ENCODE measurements at regions not wholly inside any gene's neighbourhood (a gene's known extent, or its start where the extent isn't known, plus 50 kb on each side); places are given as distances from the start of the nearest gene placed in this dataset.

DNA sequence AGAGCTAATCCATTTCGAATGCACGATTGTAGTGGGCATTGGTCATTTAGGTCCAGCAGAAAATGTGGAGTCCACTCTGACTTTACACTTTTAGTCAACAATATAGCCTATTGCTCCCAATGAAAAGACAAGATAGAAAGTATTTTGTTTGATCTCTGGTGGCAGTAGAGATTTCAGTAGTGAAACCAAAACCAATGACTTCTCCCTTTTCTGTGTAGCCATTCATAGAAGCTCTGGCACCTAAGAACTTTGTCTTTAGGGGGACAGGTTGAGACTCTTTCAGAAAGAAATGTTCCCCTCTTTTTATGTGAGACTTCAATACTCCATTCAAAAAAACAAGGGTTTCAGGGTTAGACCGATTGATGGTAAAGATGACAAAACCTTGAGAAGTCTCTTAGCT, 510.8 kb upstream of the POU3F2 start:
- TF ChIP-seq POLR2A (IDR thresholded peaks at IDR 0.05): no peak
- no peaks in the 10 kb centered on the region for H3K4me1 ChIP-seq
- H3K27me3 ChIP-seq: no peaks in the 10 kb centered on the region
- DNase-seq (no peak), ATAC-seq (no peak)
- no peaks in the 10 kb centered on the region for H3K36me3 ChIP-seq
- 51 to 58% (median 53%) methylated on average over 3 of the region's 3 CpGs for WGBS, 4 donors
- no peak overlapping the region for H3K27ac ChIP-seq
- no peaks in the 10 kb centered on the region for H3K9me3 ChIP-seq
- no peak overlapping the region for H3K4me3 ChIP-seq
- intact Hi-C loops (cut with DNase I): no loop called here

DNA sequence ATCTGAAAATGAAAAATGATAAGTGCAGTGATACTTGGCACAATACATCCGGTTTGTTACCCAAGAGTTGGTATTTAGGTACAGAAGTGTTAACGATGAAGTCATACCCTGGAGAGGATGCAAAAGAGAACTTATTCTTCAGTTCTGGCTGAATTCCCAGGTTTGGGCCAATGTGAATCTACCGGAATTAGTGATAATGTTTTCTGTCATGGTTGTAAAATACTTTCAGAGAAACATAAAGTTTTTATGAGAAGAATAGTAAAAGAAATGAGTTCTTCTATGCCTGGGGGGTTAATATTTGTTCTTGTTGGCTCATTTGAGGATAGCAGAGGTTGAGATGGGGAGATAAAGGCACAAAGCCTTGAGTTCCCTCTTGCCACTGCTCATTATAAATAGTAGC, 509.9 kb upstream of the POU3F2 start:
- intact Hi-C loops (cut with DNase I): no loop called here
- no peak overlapping the region for H3K4me3 ChIP-seq
- H3K36me3 ChIP-seq: no peaks in the 10 kb centered on the region
- H3K27ac ChIP-seq: no peak overlapping the region
- H3K4me1 ChIP-seq: no peaks in the 10 kb centered on the region
- no peaks in the 10 kb centered on the region for H3K9me3 ChIP-seq
- 38 to 53% (median 47%) methylated on average over 3 of the region's 3 CpGs for WGBS, 4 donors
- no peak for ATAC-seq
- no peak for DNase-seq
- no peak for TF ChIP-seq POLR2A (IDR thresholded peaks at IDR 0.05)
- TF ChIP-seq, protein P1, sequence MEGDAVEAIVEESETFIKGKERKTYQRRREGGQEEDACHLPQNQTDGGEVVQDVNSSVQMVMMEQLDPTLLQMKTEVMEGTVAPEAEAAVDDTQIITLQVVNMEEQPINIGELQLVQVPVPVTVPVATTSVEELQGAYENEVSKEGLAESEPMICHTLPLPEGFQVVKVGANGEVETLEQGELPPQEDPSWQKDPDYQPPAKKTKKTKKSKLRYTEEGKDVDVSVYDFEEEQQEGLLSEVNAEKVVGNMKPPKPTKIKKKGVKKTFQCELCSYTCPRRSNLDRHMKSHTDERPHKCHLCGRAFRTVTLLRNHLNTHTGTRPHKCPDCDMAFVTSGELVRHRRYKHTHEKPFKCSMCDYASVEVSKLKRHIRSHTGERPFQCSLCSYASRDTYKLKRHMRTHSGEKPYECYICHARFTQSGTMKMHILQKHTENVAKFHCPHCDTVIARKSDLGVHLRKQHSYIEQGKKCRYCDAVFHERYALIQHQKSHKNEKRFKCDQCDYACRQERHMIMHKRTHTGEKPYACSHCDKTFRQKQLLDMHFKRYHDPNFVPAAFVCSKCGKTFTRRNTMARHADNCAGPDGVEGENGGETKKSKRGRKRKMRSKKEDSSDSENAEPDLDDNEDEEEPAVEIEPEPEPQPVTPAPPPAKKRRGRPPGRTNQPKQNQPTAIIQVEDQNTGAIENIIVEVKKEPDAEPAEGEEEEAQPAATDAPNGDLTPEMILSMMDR (IDR thresholded peaks at IDR 0.05): no peak
- H3K27me3 ChIP-seq: no peaks in the 10 kb centered on the region

DNA sequence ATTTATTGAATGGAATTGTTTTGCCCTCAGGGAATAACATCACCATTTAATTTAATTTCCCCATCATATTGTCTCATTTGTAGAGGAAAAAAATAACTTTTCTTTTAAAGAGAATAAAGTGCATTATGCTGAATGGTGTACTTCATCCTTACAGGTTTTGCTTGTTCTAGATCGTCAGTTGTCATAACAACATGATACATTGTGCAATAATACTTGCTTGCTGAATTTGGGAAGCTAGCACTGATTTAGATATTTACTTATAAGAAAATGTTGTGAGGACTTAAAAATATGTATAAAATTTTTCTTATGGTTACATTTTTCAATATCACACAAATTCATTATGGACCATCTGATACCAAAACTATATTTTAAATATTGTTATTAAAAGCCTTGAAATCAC, 509.0 kb upstream of the POU3F2 start:
- ATAC-seq (no peak), DNase-seq (no peak)
- intact Hi-C loops (cut with DNase I): no loop called here
- H3K27me3 ChIP-seq: no peaks in the 10 kb centered on the region
- 62 to 80% (median 74%) methylated on average over 1 of the region's 1 CpG for WGBS, 4 donors
- no peak overlapping the region for H3K27ac ChIP-seq
- no peaks in the 10 kb centered on the region for H3K36me3 ChIP-seq
- no peaks in the 10 kb centered on the region for H3K4me1 ChIP-seq
- H3K4me3 ChIP-seq: no peak overlapping the region
- H3K9me3 ChIP-seq: no peaks in the 10 kb centered on the region
- no peak for TF ChIP-seq POLR2A (IDR thresholded peaks at IDR 0.05)
- TF ChIP-seq, protein P1 (IDR thresholded peaks at IDR 0.05): no peak

DNA sequence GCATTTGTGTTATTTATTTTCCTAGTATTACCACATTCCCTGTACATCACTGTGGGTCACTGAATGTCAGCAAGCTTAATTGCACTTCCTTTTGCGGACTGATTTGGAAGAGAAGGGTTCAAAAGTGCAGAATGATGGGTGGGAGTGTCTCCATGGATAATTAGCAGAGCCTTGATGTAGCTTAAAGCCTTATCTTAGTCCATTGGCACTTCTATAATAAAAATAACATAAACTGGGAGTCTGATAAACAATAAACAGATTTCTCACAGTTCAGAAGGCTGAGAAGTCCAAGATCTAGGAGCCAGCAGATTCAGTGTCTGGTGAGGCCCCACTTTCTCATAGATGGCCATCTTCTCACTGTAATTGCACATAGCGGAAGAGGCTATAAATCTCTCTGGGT, 501.1 kb upstream of the POU3F2 start:
- H3K4me3 ChIP-seq: no peak overlapping the region
- no peaks in the 10 kb centered on the region for H3K36me3 ChIP-seq
- intact Hi-C loops (cut with DNase I): no loop called here
- WGBS, 4 donors: 60 to 71% (median 67%) methylated on average over 2 of the region's 2 CpGs
- no peak for ATAC-seq
- TF ChIP-seq POLR2A (IDR thresholded peaks at IDR 0.05): no peak
- TF ChIP-seq, protein P1 (IDR thresholded peaks at IDR 0.05): no peak
- no peaks in the 10 kb centered on the region for H3K27me3 ChIP-seq
- H3K27ac ChIP-seq: no peak overlapping the region
- no peaks in the 10 kb centered on the region for H3K9me3 ChIP-seq
- DNase-seq: no peak
- H3K4me1 ChIP-seq: no peaks in the 10 kb centered on the region

DNA sequence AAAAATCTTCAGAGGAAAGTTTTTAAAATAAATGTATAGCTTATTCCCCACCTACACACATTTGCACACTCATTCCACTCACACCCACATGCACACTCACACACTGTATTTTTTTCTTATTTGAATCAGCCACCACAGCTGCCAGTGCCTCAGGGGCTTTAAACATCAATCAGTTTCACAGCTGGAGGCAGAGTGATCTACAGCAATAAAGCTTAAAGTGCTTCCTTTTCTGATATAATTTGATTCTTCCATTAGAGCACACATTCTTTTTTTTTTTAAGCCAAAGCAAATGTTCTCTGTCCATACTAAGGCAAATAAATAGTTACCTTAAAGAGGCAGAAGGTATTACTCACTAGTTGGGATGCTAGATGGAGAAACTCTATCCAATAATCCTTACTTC, 498.8 kb upstream of the POU3F2 start:
- no peaks in the 10 kb centered on the region for H3K4me1 ChIP-seq
- no peak for TF ChIP-seq POLR2A (IDR thresholded peaks at IDR 0.05)
- TF ChIP-seq, protein P1 (IDR thresholded peaks at IDR 0.05): no peak
- H3K4me3 ChIP-seq: no peak overlapping the region
- no peaks in the 10 kb centered on the region for H3K36me3 ChIP-seq
- ATAC-seq (no peak), DNase-seq (no peak)
- H3K27me3 ChIP-seq: no peaks in the 10 kb centered on the region
- H3K9me3 ChIP-seq: no peaks in the 10 kb centered on the region
- H3K27ac ChIP-seq: no peak overlapping the region
- intact Hi-C loops (cut with DNase I): no loop called here
